Stimulated activated CD8-positive, alpha-beta memory T cell treated with anti-CD3 and anti-CD28 coated beads, Interleukin-4, amount 100 ng/mL, for 24 hours (primary cell): ENCODE measurements at regions not wholly inside any gene's neighbourhood (a gene's known extent, or its start where the extent isn't known, plus 50 kb on each side); places are given as distances from the start of the nearest gene placed in this dataset.
"Not testable (repeated sequence)": the region's sequence is repeated elsewhere in the genome, so short reads cannot be mapped to it uniquely, and the experiment has no call there.

Source experiments
- DNase-seq: peaks from one replicate; pipeline ENCODE4 v3.0.0-alpha.2; 2020; ENCODE audit warnings: low read depth

DNA sequence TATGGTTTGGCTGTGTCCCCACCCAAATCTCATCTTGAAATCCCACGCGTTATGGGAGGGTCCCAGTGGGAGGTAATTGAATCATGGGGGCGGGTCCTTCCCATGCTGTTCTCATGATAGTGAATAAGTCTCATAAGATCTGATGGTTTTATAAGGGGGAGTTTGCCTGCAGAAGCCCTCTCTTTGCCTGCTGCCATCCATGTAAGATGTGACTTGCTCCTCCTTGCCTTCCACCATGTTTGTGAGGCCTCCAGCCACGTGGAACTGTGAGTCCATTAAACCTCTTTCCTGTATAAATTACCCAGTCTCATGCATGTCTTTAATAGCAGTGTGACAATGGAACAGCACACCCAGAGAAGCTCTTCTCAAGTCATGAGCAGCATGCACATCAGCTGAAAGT is 119.1 kb upstream of the CARD11 start:
- not testable (repeated sequence) for DNase-seq

DNA sequence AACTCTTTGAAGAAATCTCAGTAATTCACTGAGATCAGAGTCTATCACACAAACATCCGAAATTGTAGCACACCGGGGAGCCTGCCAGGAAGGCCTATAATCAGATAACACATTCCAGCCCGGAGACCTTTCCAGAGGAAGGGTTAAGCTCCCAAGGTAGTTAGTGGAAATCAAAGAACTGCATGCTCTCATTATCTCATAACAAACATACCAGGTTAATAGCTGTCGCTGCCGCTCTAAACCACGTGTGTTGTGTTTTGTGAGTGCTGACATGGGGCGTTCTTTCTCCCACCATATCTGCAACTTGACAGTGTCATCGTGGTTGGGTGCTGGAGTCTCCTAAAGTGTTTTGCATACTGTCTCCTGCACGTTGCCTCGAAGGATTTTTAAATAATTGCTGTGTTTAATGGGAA is 120.7 kb upstream of the CARD11 start:
- no peak for DNase-seq

DNA sequence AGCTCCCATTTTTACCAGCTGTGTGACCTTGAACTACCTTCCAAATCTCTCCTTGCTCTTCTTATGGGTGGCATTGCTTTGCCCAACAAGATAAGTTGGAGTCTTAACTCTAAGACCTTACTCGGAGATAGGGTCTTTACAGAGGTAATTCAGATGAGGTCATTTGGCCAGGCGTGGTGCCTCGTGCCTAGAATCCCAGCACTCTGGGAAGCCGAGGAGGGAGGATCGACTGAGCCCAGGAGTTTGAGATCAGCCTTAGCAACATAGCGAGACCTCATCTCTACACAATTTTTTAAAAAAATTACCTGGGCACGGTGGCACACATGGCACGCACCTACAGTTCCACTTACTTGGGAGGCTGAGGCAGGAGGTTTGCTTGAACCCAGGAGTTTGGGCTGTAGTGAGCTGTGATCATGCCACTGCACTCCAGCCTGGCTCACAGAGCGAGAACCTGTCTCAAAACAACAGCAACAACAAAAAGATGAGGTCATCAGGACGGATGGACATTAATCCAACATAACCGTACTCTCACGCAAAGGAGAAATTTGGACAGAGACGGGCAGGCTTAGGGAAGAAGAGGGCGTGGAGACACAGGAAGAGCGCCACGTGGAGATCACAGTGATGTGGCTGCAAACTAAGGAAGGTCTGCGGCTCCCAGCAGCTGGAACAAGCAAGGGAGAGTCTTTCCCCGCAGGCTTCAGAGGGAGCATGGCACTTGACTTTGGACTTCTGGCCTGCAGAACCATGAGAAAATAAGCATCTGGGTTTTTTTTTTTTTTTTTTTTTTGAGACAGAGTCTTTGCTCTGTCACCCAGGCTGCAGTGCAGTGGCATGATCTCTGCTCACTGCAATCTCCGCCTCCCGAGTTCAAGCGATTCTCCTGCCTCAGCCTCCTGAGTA is 122.3 kb upstream of the CARD11 start:
- DNase-seq, result no peak

GRCh38 chr7:3167551-3167950 is 123.9 kb upstream of the CARD11 start:
- no peak for DNase-seq

- DNase-seq, result no peak
These were observed 124.7 kb upstream of the CARD11 start for GRCh38 chr7:3168370-3168769.

DNA sequence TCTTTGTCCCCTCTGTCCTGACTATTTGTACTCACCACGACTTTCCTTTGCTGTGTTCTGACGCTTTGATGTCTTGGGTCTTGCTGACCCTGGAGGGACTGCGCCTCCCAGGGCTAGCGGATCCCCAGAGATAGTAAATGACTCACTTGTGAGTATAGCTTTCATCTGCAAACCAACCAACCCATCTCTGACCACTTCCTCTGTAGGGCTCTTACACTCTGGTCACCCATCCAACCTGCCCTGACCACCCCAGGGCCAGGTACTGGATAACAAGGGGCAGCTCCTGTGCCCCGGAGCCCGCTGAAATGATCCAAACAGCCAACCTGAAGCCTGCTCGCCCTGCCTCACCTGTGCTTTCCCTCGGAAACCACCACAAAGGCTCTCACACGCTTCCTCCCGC is 125.2 kb upstream of the CARD11 start:
- no peak for DNase-seq

DNA sequence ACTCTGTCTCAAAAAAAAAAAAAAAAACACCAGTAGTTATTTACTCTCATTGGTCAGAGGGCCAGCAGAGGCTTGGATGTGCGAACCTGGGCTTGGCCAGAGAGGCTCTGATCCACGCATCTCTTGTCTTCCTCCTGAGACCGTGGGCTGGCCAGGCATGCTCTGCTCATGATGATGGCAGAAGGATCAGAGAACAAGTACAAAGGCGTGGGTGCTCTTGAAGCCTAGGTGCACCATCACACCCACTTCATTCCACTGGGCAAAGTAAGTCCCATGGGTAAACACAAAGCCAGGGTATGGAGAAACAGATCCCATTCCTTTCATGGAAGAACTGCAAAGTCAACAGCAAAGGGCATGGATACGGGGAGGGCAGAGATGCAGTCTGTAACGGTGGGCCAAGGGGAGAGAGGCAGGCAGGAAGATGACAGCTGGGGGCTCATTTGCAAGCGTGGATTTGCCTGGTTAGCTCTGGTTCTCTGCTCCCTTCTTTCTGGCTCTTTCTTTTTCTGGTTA is 128.2 kb upstream of the SDK1 start:
- DNase-seq, result no peak

DNA sequence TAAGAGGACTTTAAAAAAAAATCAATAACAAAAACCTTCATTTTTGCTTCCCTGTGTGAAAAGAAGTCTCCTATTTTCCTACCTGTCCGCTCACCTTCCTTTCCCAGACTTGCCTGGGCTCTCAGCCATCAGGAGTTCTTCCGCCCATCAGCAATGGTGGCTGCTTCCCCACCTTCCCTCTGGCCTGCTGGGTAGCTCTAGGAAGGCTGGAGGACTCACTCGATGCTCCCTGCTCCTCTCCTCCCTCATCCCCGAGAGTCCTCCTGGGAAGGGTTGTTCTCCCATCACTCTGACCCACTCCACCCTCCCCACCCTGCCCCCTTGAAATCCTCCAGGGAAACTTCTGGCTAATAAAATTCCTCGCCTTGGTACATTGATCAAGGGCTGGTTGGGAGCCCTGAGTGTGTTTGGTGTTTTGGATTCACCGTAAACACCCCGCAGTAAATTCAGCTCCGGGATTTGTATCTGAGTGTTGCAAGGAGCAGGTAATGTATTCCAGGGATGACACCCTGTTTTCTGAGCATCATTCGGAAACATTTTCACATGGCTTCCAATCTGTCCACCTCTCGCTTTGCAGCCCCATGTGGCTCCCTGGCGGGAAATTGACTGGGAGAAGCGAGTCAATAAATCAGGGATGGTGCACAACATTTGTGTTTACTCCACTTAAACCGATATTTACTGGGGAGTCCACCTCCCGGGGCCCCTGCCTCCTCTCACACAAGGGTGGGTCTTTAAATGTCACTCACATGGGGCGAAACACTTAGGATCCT is 126.4 kb upstream of the SDK1 start:
- no peak for DNase-seq

- no peak for DNase-seq
These were observed 125.7 kb upstream of the SDK1 start for GRCh38 chr7:3175285-3175902.

GRCh38 chr7:3176112-3177000 is 124.7 kb upstream of the SDK1 start:
- no peak for DNase-seq

DNA sequence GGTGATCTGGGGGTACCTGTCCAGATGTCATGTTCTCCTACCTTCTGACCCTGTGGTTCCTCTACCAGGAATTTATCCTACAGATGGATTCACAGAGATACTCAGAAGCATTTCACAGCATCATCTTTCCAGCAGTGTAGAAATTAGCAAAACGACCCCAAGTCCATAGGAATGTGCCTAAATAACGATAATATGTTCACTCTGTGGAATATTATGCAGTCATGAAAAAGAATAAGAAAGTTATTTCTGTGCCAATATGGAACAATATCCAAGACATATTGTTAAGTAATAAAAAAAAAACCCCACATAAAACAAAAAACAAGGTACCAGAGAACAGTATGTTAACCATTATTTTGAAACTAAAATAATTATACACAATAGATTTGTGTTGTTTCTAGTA is 123.8 kb upstream of the SDK1 start:
- DNase-seq, result no peak

- no peak for DNase-seq
These were observed 121.6 kb upstream of the SDK1 start for GRCh38 chr7:3179456-3179855.

DNA sequence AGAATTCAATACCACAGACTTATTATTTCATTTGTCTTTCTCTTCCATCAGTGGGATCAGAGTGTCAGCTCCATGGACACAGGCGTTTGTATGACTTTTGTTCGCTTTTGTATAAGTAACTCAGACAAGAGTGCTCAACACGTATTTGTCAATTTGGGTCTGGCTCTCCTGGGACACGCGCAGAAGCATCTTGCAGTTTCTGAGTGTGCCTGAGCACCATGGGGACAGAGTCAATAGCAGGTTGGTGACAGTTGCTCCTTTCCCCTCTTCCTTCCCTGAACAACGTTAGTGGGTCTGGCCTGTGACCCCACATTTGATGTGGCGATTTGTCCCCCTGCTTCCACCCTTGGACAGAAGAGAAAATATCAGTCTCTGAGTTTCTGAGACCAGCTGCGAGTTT is 120.4 kb upstream of the SDK1 start:
- no peak for DNase-seq

DNA sequence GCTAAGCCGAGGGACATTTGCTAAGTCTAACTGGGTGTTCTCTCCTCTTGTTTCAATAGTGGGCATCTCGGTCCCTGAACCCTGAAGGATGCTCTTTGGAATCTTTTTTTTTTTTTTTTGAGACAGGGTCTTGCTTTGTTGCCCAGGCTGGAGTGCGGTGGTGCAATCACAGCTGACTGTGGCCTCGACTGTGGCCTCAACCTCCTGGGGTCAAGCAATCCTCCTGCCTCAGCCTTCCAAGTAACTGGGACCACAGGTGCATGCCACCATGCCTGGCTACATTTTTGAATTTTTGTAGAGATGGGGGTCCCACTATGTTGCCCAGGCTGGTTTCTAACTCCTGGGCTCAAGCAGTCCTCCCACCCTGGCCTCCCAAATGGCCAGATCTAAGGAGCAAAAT is 119.0 kb upstream of the SDK1 start:
- not testable (repeated sequence) for DNase-seq

DNA sequence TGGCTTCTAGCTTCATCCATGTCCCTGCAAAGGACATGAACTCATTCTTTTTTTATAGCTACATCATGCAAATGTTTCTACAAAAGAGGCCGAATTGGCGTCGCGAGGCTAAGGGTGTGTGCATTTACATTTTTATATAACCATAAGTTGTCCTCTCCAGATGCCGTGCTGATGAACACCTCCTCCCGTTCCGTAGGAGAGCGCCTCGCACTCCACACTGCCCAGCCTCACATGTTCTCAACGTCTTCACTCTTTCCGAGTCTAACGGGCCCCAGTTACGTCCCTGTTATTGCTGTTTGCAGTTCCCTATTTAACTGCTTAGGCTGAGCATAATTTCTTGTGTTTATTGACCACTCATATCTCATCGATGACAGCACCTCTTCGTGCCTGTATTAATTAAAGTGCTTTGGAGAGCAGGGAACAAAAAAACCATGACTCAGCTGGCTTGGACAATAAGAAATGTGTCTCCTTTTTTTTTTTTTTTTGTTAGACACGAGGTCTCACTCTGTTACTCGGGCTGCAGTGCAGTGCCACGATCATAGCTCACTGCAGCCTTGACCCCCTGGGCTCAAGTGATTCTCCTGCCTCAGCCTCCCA is 113.5 kb upstream of the SDK1 start:
- DNase-seq, result no peak

DNA sequence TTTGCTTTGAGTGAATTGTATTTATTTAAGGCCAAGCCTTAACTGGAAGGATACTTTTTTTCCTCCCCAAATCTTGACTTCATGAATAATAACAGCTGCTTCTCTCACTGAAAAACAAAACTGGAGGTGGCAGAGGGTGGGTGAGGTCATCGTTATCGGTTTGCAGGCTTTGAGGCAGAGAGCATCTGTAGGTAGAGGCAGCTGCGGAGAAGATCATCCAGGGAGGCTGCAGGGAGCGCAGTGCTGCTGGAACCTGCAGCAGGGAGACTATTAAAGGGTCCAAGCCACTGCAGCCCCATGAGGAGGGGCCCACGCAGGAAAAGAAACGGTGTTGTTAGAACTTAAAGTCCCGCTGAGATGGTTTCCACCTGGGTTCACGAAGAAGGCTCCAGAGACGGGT is 112.1 kb upstream of the SDK1 start:
- no peak for DNase-seq

GRCh38 chr7:3191548-3191947 is 109.5 kb upstream of the SDK1 start:
- DNase-seq, result no peak

DNA sequence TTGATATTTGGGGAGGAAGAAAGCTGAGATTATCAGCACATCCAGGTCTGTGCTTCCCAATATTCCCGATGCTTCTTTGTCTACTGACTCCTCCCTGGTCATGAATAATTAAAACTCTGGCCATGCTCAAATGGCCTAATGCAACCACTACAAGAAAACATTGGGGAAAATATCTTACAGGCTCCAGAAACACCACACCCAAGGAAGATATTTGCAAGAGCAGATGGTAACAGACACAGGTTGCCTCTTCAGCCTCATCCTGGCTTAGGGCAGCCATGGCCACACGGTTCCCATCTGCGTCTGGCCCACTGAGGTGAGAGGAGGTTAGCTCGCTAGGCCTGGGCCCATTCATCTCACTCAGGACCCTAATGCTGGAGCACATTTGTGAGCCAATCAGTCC is 108.4 kb upstream of the SDK1 start:
- DNase-seq, result no peak

DNA sequence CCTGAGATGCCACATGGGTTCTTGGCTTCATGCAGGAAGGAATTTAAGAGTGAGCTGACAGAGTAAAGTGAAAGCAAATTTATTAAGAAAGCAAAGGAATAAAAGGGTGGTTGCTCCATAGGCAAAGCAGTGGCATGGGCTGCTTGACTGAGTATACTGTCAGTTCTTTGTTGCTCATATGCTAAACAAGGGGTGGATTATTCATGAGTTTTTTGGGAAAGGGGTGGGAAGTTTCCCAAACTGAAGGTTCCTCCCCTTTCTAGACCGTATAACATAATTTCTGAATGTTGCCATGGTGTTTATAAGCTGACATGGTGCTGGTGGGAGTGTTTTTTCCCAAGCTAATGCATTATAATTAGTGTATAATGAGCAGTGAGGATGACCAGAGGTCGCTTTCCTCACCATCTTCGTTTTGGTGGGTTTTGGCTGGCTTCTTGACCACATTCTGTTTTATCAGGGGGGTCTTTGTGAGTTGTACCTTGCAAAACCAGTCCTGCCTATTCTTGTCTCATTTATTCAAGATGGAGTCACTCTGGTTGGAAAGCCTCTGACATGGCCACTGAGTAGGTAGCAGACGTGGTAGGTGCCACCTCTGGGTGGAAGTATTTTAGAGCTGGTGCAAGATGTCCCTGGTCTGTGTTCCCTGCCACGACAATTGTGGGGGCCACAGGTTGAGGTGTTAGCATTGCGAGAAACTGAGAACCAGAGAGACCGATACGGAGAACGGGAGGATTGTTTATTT is 107.5 kb upstream of the SDK1 start:
- DNase-seq, result no peak

DNA sequence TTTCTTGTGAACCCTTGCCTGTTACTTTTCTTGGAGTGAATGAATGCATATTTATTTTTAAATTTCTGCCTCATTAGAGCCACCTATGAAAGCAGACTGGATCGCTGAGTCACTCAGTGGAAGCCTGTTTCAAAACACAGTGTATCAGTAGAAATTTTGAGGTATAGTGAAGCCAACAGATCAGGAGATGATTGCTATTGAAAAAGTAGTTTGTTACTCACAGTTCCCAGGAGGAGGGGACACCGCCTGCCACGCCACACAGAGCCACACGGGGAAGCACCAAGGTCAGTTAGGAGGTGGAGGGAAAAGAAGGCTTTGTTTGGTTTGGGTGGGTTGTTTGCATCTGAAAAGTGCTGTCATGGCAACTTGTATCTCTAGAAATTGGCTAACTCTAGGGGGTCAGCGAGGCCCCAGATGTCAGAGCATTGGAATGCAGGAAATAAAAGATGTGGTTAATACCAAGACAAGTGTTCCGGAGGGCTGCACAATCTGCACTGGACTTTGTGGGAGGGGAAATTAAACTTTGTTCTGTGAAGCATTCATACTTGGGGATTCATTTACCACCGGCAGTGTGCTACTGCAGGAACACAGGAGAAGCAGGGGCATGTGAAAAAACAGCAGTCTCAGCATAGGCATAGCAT is 106.4 kb upstream of the SDK1 start:
- no peak for DNase-seq
